T-helper 9 cell (primary cell): ENCODE measurements at regions not wholly inside any gene's neighbourhood (a gene's known extent, or its start where the extent isn't known, plus 50 kb on each side); places are given as distances from the start of the nearest gene placed in this dataset.

Experiments
- DNase-seq: peaks from one replicate; pipeline ENCODE4 v3.0.0-alpha.2; 2020

DNA sequence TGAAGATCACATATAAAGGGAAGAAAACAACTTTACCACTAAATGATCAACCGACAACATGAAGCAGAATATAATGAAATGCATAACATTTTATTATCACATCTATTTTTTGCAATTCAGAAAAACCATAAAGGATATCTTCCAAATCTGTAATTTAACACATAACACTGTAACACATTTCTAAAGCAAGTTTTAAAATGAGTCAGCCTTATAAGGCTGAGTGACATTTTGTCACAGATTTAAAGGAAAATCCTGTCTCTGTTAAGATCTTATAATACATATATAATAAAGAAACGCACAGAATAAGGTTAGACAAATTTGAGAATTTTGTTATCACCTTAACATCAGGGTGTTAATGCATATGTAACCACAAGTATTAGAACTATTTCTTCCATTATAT lies 198.4 kb upstream of the RASA1 start:
- no peak for DNase-seq

DNA sequence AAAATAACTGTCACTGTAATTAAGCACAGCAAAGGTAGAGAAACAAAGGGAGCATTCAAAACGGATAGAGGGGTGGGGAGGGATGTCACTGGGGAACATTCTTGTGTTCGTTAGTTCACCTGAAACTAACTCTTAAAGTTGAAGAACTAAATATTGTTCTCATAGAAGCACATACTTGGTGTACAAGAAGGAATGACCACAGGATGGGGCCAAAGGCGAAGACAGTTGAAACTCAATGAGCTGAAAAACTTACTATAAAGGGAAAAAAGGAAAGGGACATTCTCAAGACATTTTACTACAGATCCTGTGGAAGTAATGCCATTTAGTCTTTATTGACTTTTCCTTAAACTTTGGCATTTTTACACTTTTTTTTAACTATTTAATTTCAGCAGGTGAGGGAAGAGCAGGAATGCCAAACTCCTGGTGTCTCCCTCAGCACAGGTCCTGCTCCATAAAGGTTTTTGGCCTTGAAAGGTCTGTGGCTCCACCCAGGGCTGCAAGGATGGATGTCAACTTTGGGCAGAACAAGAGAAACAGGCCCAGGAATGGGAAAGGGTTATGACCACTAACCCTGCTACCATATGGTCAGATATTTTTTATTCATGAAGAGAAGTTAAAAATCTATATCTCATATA lies 197.6 kb upstream of the RASA1 start:
- no peak for DNase-seq

DNA sequence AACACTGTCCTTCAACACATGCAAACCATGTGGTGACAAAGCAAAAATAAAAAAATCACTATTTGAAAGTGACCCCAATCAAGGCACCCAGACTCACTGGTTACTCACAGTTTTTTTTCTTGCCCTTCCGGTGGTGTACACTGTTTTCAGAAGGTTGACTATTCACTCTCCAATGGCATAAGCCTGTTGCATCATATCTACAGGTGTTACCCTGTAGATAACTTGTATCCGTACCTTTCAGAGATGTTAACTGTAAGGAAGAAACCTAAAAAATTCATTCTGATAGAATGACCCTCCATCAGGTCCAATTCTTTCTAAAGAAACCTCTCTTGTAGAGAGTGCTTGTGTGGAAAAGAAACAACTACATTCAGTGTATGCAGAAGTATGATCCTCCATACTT lies 193.6 kb upstream of the RASA1 start:
- DNase-seq = no peak

DNA sequence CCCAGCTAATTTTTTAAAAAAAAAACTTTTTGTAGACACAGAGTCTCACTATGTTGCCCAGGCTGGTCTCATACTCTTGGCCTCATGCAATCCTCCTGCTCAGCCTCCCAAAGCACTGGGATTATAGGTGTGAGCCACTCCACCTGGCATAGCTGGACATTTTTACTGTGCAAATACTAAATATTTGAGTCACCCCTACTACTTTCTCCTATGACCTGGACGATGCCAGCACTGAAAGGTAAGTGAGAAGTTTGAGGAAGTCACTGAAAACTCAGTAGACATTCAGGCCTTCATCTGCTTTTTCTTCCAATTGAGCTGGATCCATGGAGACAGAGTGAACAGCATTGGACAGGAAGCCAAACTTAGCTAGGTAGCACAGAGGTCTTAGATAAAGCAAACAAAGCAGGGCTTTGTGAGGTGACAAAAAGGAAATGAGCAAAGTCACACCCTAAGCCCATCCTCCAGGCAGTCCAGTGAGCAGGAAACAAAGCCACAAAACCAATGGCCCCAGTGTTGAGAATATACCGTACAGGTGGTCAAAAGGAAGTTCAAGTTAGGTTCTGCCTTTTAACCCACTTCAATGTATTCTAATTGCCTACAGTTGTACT lies 192.6 kb upstream of the RASA1 start:
- DNase-seq = no peak

DNA sequence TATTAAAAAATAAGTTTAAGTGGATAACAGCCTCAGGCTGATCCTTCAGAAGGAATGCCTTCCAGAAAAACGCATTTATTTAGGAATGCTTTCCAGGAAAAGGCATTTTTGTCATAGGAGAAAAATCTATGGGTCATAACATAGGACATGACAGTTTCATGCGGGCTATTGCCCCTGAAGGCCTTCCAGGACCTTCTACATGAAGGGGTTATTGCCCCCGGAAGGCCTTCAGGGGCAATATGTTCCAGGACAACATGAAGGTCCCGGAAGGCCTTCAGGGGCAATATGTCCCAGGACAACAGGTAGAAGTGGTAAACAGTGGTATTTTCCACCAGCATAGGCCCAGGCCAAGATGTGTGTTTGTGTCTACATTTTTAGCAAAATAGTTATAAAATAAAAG lies 191.3 kb upstream of the RASA1 start:
- DNase-seq = no peak

DNA sequence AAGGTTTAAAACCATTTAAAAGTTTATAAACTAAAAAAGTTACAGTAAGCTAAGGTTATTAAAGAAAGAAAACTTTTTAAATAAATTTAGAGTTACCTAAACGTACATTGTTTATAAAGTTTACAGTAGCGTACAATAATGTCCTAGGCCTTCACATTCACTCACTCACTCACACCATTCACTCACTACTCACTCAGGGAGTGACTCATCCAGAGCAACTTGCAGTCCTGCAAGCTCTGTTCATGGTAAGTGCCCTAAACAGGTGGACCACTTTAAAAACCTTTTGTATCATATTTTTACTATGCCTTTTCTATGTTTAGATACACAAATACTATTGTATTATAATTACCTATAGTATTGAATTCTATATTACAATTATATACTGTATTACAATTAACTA lies 190.8 kb upstream of the RASA1 start:
- no peak for DNase-seq

DNA sequence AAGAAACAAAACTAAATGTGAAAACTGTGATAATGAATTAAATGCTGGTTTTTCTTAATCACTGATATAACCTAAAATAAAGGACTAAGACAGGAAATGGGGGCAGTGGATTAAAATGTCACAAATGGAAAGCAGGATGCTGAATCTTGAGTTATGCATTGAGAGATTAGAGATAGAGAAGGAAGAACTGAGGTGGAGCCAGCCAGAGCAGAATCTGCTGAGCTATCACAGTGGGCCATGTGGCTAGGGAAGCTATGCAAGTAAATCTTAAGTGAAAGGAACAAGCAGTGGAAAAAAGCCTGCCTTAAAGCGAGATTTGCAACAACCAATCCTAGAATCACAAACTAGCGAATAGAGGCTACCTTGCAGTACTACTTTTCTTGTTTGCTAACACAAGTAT lies 188.5 kb upstream of the RASA1 start:
- no peak for DNase-seq

DNA sequence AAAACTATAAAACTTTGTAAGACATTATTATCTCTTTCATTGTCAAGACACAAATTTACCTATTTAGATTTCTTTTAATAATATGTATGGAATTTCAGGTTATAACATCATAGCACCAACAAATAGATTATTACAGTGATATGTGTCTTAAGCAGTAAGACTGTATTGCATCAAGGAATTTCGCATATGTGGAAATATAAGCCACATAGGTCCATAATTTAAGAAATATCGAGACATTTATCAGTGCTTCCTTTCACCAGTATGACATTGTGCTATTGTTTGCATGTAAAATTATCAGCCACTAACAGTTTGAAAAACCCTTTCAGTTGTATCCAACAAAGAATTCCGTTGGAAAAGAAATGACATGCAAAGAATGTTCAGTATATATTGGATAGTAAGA lies 186.7 kb upstream of the RASA1 start:
- DNase-seq = no peak

DNA sequence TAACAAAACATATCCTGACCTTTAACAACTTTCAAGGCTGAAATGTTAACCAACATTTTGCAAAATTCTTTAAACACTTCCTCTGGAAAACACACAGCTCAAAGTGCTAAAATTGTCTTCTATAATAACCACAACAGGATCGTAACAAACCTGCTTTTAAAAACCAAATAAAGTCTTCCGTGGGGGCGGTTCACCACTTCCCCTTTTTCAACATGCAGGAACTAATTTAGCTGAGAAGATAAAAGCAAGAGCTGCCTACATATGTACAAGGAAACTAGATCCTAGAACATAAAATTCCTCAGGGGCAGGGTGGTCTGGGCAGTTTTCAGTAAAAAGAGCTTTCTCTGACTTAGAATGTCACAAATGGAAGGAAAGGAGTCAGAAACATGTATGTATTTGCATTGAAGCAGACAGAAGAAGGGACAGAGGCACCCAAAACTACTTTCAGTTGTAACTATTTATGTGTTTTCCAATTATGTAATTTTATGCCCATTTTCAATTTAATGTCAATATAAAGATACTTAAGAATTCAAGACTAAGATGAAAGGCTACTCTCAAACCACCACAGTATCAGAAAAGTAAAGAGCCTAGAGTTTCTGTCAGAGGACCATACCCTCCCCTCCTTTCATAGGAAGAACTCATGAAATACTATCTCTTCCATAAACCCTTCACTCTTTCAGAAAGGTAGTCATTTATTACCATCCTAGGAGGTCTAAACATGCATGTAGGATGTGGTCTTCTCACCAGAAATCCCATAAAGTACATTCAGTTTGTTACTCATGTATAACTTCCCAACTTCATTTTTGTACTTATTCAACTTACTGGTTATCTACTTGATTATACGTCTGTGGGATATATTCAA lies 185.9 kb upstream of the RASA1 start:
- DNase-seq = no peak

DNA sequence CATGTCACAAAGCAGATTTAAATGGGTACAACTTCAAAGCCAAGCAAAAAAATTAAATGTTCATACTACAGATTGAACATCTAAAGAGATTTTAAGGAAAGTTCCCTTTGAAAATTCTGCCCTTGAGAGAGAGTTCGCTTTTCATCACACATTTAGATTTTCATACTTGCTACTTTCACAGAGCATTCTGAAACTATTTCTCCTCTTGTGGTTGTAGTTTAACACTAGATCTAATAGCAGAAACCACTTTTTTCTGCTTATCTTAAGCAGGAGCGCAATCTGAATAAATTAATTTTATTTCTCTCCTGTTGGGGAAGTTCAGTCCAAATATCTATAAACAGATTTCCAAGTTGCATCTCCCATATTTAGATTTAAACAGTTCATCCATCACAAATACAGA lies 173.3 kb upstream of the RASA1 start:
- DNase-seq = no peak

DNA sequence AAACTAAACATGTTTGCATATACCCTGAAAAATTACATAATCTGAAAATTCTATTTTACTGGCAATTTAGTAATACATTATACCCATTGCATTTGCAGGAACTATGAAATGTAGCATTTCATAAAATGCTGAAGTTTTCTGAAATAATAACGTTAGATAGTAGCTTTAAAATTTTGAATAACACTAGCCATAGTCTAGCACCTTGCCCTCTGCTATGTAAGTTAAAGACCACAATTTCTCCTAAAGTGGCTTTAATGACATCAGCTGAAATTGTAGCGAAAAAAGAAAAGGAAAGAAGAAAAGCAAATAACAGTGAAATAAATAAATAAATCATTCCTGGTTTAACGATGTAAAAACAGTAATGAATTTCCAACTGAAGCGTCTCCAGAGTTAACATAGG lies 172.8 kb upstream of the RASA1 start:
- no peak for DNase-seq

DNA sequence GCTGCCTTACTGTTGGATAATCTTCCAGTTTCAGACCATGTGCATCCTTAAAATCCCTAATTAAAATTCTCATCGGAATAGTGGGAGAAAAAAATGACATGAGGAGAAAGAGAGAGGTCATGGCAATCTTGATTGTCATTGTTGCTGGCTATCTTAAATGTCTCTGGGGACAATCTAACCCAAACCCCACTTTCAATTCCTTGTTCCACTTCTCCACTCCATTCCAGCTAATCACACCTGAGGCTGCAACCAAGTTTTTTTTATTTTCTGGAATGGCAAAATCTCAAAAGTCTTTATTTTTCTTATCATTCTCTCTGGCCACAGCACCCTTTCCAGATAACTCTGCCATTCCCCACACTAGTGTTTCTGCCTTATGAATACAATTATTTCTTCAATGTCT lies 171.9 kb upstream of the RASA1 start:
- no peak for DNase-seq

DNA sequence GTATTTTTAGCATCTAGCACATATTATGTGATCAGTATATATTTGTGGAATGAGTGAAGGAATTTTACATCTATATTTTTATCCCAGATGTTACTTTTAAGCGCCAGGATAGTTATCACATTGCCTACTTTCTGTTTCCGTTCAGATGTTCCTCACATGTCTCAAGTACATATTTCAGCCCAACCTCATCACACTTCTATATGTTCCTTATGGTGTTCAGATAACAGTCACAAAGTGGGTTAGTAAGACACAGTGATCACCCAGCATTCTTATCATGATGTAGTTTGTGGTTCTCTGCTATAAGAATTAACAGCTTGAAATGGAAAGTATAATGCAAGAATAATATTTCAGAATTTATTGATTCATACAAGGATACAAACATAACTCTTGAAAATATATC lies 170.0 kb upstream of the RASA1 start:
- no peak for DNase-seq

DNA sequence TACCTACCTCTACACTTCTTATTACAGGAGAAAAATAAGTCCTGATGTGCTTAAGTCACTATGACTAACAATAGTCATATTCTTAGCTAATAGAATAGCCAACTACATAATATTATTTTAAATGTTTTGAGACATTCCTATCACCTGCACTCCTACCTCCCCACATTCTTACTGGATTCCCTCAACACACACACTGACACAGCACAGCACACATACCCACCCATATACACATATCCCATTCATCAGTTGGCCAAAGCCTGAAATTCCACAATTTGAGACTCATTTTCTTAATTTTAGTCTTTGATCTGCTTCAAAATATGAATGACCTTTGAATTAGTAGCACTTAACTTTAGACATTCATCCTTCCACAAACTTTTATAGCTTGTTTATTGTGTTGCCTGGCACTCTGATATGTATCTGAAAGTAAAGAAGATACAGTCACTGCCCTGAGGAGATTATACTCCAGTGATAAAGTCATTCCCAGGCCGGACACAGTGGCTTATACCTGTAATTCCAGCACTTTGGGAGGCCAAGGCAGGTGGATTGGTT lies 168.3 kb upstream of the RASA1 start:
- no peak for DNase-seq

DNA sequence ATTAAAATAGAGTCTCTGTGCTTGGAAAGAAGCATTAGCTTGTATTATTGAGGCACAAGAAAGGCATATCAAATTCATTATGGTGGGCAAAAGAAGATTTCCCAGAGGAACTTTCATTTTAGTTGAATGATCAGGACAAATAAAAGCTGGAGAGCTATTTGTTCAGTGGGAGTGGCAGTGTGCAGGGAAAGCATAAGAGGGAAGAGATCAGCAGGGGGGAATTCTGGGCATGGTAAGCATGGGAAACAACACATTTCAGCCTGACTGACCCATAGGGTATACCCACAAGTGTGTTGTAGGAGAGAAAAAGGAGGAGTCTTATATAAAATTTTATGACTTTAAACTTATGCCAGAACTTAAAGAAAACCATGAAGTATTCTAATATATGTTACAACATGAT lies 167.7 kb upstream of the RASA1 start:
- DNase-seq = no peak

DNA sequence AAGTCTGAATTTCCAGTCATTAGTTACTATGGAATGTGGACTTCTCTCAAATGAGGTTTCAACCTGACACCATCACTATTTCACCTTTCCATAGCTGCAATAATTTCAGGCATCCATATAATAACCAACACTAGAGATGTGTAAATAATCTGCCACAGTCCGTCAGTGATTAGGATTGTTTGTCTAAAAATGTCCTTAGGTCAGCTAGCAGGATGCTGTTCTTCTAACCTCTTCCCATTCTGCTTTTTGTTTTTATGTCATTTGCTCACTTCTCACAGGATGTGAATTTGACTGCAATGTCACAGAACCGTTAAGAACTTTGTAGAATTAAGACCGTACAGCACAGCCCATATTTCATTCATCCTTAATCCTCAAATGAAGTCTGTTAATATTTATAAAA lies 166.4 kb upstream of the RASA1 start:
- DNase-seq = no peak

DNA sequence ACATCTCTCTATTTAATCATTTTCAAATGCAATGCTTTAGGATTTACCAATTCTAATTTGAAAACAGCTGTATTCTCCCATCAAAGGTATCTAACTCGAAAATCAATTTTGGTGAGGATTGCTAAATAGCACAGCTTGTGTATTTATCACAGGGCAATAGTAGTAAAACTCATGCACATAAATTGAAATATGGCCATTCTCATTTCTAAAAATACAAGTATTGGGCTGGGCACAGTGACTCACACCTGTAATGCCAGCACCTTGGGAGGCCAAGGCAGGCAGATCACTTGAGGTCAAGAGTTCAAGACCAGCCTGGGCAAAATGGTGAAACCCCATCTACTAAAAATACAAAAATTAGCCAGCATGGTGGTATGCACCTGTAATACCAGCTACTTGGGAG lies 164.8 kb upstream of the RASA1 start:
- no peak for DNase-seq

DNA sequence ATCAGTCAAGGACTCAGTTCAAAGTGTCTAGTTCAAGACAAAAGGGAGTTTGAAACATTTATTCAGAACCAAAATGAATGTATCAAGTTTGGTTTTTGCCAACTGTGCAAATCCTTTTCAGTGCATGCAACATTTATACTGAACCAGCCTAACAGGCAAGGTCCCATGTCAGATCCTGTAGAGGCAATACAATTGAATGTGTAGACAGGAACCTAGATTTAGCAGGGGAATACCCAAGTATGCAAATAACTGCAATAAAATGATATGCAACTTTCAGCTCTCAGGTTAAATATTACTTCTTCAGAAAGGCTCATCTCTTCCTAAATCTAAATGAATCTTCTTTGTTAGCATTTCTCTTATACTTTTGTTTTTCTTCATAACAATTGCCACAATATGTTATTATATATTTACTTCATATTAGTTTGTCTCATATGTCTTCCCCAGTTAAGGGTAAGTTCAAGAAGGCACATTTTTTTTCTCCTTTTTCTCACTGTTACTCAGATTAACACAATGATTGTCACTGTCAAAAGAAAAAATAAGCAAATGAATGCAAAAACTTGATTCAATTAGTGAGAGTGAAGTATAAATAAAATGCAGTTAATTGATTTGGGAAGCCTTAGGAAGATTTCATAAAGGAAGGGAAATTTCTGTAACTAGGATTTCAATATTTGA lies 163.9 kb upstream of the RASA1 start:
- DNase-seq = no peak

DNA sequence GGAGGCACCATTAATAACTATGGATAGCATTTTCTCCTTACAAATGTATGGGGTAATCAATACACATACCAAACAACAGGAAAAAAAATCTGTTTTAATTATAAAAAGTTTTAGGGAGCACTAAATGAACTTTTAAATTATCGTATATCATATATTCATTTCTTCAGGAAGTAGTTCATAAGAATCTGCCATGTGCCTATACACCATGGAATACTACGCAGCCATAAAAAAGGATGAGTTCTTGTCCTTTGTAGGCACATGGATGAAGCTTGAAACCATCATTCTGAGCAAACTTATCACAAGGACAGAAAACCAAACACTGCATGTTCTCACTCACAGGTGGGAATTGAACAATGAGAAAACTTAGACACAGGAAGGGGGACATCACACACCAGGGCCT lies 162.1 kb upstream of the RASA1 start:
- no peak for DNase-seq

DNA sequence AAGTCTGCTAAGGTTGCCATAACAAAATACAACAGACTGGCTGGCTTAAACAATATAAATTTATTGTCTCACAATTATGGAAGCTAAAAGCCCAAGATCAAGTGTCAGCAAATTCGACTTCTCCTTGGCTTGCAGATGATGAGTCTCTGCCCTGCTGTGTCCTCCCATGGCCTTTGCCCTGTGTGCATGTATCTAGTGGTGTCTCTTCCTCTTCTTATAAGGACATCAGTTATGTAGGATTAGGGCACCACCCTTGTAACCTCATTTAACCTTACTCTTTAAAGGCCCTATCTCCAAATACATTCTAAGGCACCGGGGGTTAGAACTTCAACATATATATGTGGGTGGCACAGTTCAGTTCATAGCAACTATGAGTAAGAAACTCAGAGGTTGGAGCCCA lies 157.9 kb upstream of the RASA1 start:
- DNase-seq = no peak

DNA sequence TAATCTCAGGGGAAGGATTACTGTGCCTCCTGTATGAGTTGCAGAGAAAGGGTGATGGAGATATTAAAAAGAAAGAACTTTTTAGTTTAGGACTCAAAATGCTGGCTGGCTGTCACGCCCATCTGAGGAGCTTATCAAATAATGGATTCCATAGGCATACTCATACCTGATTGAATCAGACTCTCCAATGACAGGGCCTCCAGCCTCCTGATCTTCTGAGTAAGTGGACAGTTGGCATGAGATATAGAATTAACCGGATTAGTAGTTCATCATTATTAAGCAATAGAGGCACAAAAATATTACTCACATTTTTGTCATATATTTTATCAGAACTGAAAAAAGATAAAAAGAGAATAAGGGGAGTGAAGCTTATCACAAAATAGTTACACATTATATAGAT lies 157.0 kb upstream of the RASA1 start:
- DNase-seq = no peak

DNA sequence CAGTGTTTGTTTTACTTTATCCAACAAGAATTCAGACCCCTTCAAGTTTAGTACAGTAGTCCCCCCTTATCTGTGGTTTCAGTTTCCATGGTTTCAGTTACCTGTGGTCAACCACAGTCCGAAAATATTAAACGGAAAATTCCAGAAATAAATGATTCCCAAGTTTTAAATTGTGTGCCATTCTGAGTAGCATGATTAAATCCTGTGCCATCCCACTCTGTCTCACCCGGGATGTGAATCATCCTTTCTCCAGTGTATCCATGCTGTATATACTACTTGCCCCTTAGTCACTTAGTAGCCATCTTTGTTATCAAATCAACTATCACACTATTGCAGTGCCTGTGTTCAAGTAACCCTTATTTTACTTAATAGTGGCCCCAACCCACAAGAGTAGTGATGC lies 153.8 kb upstream of the RASA1 start:
- DNase-seq = no peak

DNA sequence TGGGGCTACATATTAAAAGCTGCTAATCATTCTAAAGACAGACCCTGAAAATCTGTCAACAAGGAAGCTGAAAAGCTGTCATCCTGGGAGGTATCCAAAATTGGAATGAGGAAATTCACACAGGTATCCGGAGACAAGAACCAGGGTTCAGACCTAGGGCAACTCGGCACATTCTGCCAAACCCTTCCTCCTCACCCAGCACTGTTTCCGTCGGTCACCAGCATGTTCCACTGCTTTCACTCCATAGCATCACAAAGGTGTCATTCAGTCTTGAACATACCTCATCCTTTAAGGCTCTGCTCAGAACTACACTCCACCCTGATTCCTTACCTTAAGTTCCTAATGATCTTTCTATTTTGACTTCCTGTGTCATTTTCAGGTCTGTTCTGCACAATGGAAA lies 153.1 kb upstream of the RASA1 start:
- no peak for DNase-seq
